Central memory CD4-positive, alpha-beta T cell (primary cell): ENCODE measurements at regions not wholly inside any gene's neighbourhood (a gene's known extent, or its start where the extent isn't known, plus 50 kb on each side); places are given as distances from the start of the nearest gene placed in this dataset.

ENCODE experiments used
- DNase-seq: peaks from one replicate; pipeline ENCODE4 v3.0.0; 2022

- DNase-seq, result no peak
Measured at GRCh38 chr6:22236626-22237414, 60.0 kb downstream of the PRL start.
